Heart right ventricle (tissue), 16 donors: ENCODE measurements at regions not wholly inside any gene's neighbourhood (a gene's known extent, or its start where the extent isn't known, plus 50 kb on each side); places are given as distances from the start of the nearest gene placed in this dataset.

ENCODE experiments used
- ATAC-seq, 8 donors: fragments of 200-7000 bp; cut with Tn5 transposase; one replicate each; pipeline ENCODE4 v1.9.1; 2020; ENCODE audit warnings: mild to moderate bottlenecking in 8 of 8, moderate library complexity in 8 of 8, moderate number of reproducible peaks in 1 of 8
- DNase-seq, 2 donors: peaks; one replicate each; pipeline ENCODE4 v3.0.0-alpha.2; 2020
- H3K27ac ChIP-seq, 10 donors: fragments of 200-600 bp; sonication (generic) in 2 of 10; one replicate each; pipeline versions ENCODE4 v1.5.0 to v1.8.0; 2020 to 2022; ENCODE audit warnings: mild to moderate bottlenecking in 3 of 10
- H3K27me3 ChIP-seq, 7 donors: fragments of 200-600 bp; one replicate each; pipeline ENCODE4 v1.8.0; 2021 to 2022; ENCODE audit warnings: mild to moderate bottlenecking in 2 of 7
- H3K36me3 ChIP-seq, 9 donors: fragments of 200-600 bp; sonication (generic) in 1 of 9; one replicate each; pipeline versions ENCODE4 v1.5.0 to v1.8.0; 2020 to 2022; ENCODE audit warnings: mild to moderate bottlenecking in 2 of 9
- H3K4me1 ChIP-seq, 9 donors: fragments of 200-600 bp; sonication (generic) in 1 of 9; one replicate each; pipeline versions ENCODE4 v1.5.0 to v1.8.0; 2020 to 2022; ENCODE audit warnings: mild to moderate bottlenecking in 4 of 9
- H3K4me3 ChIP-seq, 10 donors: fragments of 200-600 bp; sonication (generic) in 2 of 10; one replicate each; pipeline versions ENCODE4 v1.5.0 to v1.8.0; 2020 to 2022; ENCODE audit warnings: mild to moderate bottlenecking in 7 of 10, moderate library complexity in 2 of 10
- H3K9me3 ChIP-seq, 11 donors: fragments of 200-600 bp in 10 of 11; sonication (generic) in 2 of 11; one replicate each; pipeline versions ENCODE4 v1.5.0 to v1.8.0; 2013 to 2022; ENCODE audit warnings: mild to moderate bottlenecking in 2 of 11, control low read depth in 1 of 11, moderate library complexity in 1 of 11
- CTCF ChIP-seq, 9 donors: fragments of 200-600 bp; sonication (generic) in 2 of 9; IDR thresholded peaks; one replicate each; pipeline versions ENCODE4 v1.5.0 to v1.8.0; 2021 to 2022; ENCODE audit warnings: antibody characterized with exemption in 9 of 9, mild to moderate bottlenecking in 5 of 9, moderate library complexity in 1 of 9
- WGBS, 2 donors: extraction: QIAGEN DNeasy Blood & Tissue Kit; methylation state at CpG; one replicate each; pipeline ENCODE4 v1.1.7; 2013; ENCODE audit warnings: inconsistent platforms in 1 of 2; 5-methylcytosine and 5-hydroxymethylcytosine counted together
- intact Hi-C, 10 donors: fragments of 100-400 bp; cut with DNase I; formaldehyde crosslinking; loops; one replicate each; pipeline versions ENCODE4 v1.11.1 to v1.14.2; 2022
- donor health status: Arrhythmogenic right ventricular cardiomyopathy.
- donor health status: ischemic (EF 13 %, LVEDD 7.1; RV severe dilation, severe dysfunction).
- donor health status: healthy with polysubstance abuse.
- donor health status: DM: no; HTN: yes; CAD: no.
- donor health status: DM: no; HTN: no; CAD: no.
- donor health status: ischemic (EF 25% LVEDD 6.9; RV normal size, moderate dysfunction).
- donor health status: ischemic (EF 25% LVEDD 5.7; RV mildly dilated, moderate dysfunction).
- donor health status: healthy.
- donor health status: DM: yes; HTN: yes; CAD: no.
- donor health status: Ischemic cardiomyopathy.
- donor health status: ischemic (EF 35%, LVEDD 5.7; RV mildly dilated, moderate dysfunction).
- donor health status: nonischemic (EF 11% LVEDD 7.7; RV severe dilation, severe dysfunction).
- donor health status: DM: yes; HTN: yes; CAD: no.
- donor health status: PGD.
- donor health status: ischemic (EF 29% LVEDD 5.4; RV normal size, mild dysfunction).
- donor health status: nonischemic (EF 23%, LVEDD 6.1; RV moderate dilation, normal function).

- H3K27ac ChIP-seq, result no peak overlapping the region
- DNase-seq (no peak), ATAC-seq (no peak)
- intact Hi-C loops, result loop anchor here in 1 of 10 donors (10.0 kb wide), 1 partner anchor 64 kb away; the partner anchor contains the start of gene ARID1B
- H3K36me3 ChIP-seq, result no peaks in the 10 kb centered on the region
- H3K9me3 ChIP-seq, result no peaks in the 10 kb centered on the region
- H3K4me3 ChIP-seq, result no peak overlapping the region
- no peaks in the 10 kb centered on the region for H3K4me1 ChIP-seq
- 85 to 86% methylated on average over 4 of the region's 4 CpGs for WGBS, 2 donors
- no peaks in the 10 kb centered on the region for H3K27me3 ChIP-seq
- no peak for TF ChIP-seq CTCF (IDR thresholded peaks at IDR 0.05)
Observed at GRCh38 chr6:156710479-156710878, 66.7 kb upstream of the ARID1B start.

- Histone ChIP-seq H3K9me3 (no peaks in the 10 kb centered on the region), H3K27me3 (no peaks in the 10 kb centered on the region), H3K4me1 (peaks cover 0 to 3% (median 0%) of the 10 kb centered on the region in 9 donors), H3K27ac (no peak overlapping the region), H3K36me3 (no peaks in the 10 kb centered on the region), H3K4me3 (no peak overlapping the region)
- 85 to 89% methylated on average over 3 of the region's 3 CpGs for WGBS, 2 donors
- ATAC-seq (no peak), DNase-seq (no peak)
- intact Hi-C loops, result no loop called here
- TF ChIP-seq CTCF (IDR thresholded peaks at IDR 0.05), result no peak
Observed at GRCh38 chr6:156707818-156708217, 69.4 kb upstream of the ARID1B start.

GRCh38 chr6:156703719-156704118 is 73.5 kb upstream of the ARID1B start:
- intact Hi-C loops, result no loop called here
- 63 to 66% methylated on average over 6 of the region's 6 CpGs for WGBS, 2 donors

DNA sequence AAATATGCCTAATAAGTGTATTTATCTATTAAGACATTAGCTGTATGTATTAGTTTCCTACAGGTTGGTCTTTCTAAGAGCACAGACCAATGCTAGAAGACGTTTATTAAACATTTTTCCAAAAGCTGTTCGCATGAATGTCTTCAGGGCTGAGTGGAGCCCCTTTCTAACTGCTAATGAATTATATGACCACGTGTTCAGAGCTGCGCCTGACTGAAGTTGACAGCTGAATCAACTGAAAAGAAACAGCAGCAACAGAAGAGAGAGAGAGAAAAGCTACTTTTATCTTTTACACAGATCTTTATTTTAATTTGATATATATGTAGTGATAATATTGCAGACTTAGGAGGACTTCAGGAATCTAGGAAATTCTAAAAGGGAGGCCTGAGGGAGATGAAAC is 75.2 kb upstream of the ARID1B start:
- TF ChIP-seq CTCF (IDR thresholded peaks at IDR 0.05), result no peak
- H3K36me3 ChIP-seq, result no peaks in the 10 kb centered on the region
- intact Hi-C loops, result no loop called here
- 71 to 77% methylated on average over 4 of the region's 4 CpGs for WGBS, 2 donors
- H3K4me1 ChIP-seq, result peaks cover 0 to 4% (median 0%) of the 10 kb centered on the region in 9 donors
- ATAC-seq, result no peak
- H3K9me3 ChIP-seq, result no peaks in the 10 kb centered on the region
- H3K27me3 ChIP-seq, result no peaks in the 10 kb centered on the region
- no peak overlapping the region for H3K27ac ChIP-seq
- no peak for DNase-seq
- no peak overlapping the region for H3K4me3 ChIP-seq

More at GRCh38 chr6:156703719-156704118, 73.5 kb upstream of the ARID1B start:
- peaks cover 0 to 3% (median 0%) of the 10 kb centered on the region in 9 donors for H3K4me1 ChIP-seq
- no peaks in the 10 kb centered on the region for H3K9me3 ChIP-seq
- no peaks in the 10 kb centered on the region for H3K27me3 ChIP-seq
- no peaks in the 10 kb centered on the region for H3K36me3 ChIP-seq
- peak overlapping the region in 1 of 10 donors; percentile 13 for H3K4me3 ChIP-seq
- no peak for TF ChIP-seq CTCF (IDR thresholded peaks at IDR 0.05)
- peak overlapping the region in 4 of 10 donors; percentile 10 to 35 (median 14) for H3K27ac ChIP-seq
- no peak for DNase-seq
- peak in 2 of 8 donors; percentile 16 to 47 for ATAC-seq
